ENCODE measurements at regions not wholly inside any gene's neighbourhood (a gene's known extent, or its start where the extent isn't known, plus 50 kb on each side); places are given as distances from the start of the nearest gene placed in this dataset.
"Not testable (repeated sequence)": the region's sequence is repeated elsewhere in the genome, so short reads cannot be mapped to it uniquely, and the experiment has no call there.

DNA sequence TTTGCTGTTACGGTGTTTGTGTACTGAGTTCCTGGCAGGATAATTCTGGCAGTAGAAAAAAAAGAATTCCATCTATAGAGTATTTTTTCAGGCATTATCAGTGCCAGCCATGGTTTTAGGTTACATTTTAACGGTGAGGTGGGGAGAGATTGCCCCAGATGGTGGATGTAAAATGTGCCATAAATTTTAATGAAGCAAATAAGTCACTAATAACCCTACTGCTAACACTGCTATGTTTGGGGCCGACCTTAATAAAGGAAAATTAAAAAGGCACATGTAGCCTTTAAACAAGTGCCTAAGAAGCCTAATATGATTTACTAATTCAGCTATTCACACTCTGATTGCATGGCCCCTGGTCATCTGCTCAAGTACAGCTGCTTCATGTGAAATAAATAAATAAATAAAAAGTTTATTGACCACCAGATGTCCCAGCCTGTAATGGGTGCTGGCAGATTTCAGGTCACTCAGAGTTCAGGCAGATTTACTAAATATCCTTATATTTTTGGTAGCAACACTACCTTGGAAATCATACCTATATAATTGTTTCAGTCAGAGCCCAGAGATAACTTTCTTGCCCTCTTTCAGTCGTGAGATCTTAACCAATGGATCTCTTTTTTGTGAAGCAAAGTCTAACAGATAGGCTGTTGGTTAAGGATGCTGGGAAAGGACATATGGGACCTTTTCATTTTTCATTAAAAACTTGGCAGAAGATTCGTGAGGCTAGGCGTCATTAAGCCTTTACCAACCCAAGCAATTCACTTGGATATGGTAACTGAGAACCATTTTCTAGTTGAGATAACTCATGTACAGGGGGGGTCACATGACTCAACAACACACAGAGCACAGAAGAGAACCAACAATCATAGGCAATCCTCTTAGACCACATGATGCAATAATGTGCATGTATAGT, 495.0 kb upstream of the NRSN1 start:
- peak; percentile 63 for DNase-seq

DNA sequence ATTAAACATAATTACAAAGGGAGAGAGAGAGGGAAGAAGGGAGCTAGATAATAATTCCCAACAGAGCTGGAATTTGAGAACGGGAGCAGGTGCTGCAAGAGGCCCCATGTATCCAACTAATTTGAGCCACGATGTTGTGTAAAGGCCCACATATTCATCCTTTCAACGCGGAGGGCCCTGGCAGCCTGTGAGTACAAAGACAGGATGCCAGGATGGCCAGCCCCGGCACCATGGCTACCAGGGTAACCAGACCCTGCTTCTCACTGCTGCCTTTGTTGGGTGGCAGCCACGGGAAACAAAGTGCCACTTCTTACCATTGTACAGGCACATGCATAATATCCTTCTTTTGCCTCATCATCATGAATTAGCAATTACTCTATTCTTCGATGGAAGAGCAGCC, 492.0 kb upstream of the NRSN1 start:
- peak; percentile 96 for DNase-seq

DNA sequence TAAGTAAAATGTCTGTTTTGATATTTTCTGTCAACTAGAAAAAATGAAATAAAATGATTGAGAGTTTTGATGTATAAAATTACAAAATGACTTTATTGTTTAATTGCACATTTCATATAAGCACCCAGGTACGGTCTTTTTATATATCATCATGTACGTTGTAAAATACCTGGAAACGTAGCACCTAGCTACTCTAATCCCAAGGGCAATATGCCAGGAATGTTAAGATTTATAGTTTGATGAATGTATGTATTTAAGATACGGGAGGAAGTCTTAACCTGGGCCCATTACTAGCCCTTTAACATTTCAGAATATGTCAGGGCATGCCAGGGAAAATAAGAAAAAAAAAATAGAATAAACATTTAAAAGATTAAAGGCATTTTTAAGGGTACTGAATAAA, 490.9 kb upstream of the NRSN1 start:
- no peak for DNase-seq

DNA sequence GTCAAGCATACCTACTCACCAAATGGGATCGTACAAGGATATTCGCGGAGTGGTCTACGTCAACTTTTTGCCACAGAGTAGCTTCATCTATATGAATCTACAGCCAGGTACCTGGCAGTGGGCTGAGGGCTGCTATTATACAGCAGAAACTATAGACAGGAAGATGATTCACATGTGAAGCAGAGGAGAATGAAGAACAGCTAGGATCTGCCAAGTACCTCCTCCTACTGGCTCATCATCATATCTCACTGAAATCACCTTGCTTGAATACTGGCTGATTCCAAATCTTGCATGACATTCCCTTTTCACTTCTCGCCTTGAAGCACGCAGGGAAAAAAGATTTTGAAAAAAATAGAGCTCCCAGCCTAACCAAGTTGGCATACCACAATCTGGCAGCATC, 488.7 kb upstream of the NRSN1 start:
- no peak for DNase-seq

DNA sequence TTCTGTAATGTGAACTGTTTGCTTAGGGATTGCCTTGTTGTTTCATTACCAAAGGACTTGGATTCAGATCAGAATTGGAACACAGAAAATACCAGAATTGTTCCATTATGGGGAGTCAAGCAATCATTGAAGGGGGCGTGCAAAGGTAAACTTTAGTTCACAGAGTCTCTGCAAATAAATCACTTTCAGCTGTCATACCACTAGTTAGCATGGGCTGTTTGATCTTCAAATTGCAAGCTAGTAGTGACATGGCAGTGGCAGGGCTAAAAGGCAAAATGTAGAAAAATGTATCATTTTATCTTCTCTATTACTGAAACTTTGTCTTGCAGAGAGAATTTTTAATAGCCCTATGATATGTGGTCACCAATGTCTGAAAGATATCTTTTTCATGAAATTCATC, 483.2 kb upstream of the NRSN1 start:
- no peak for DNase-seq

DNA sequence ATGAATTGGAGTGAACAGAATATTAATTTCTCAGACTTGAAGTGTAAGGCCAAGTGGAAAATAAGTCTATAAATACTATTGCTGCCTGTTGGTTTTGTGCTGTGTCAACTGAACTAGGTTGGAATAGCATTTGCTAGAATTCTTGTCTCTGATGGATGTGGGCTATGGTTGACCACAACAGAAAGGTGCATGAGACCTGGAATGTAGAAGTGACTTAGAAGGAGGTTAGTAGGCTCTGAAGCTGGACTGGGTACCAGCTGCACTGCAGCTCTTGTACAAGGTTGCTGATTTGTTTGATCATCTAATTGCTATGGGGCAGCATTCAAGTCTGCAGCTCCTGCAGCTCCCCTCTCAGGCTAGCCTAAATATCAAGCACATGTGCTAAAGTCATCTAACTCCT, 479.0 kb upstream of the NRSN1 start:
- DNase-seq = no peak

DNA sequence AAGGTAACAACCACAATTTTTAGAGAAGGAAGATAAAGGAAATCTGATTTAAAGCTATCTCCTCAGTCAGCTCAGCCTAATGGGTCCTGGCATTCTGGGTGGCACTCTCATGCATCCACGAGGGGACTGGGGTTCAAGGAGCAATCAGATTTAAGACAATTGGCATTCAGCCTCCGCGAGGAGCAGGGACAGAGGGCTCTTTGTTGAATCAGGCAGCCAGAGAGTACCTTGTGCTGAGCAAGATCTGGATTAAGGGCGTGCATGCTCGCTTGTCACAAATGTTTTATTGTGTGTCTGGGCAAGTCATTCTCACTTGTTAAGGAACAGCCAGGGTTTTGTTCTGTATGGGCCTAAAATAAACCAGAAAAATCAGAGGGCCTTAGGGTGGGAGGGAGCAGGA, 475.3 kb upstream of the NRSN1 start:
- DNase-seq = no peak

DNA sequence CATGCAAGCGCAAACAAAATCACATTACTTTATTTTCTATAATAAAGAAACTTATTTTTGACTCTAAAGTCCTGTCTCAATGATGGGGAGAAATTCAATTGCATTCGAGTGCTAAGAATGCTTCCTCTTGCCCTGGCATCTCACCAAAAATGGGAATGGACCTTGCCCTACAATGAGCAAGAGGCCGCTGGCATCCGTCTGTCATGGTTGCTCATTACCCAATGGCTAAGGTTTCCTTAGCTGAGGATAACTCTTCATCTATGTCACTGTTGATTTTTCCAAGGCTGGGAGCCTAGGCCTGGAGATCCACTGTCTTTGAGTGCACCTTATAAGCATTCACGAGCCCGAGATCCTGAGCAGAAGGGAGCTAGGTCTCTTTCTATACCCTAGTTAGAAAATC, 471.3 kb upstream of the NRSN1 start:
- DNase-seq = no peak

DNA sequence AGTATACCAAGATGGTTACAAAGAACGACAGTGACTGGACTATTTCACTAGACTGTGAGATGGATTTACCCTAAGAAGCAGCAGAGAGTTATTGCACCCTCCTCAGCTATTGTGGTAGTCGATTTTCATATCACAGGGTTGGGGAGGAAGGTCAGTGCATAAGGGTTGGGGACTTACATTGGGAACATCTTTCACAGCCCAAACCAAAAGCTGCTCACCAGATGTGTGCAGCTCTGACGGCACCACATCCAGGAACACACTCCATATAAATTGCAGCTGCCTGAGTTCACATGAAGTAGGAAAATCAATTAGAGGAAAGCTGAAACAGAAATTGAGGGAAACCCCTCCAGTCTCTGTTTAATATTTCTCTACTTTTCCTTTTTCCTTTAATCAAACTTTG, 470.5 kb upstream of the NRSN1 start:
- peak; percentile 10 for DNase-seq

DNA sequence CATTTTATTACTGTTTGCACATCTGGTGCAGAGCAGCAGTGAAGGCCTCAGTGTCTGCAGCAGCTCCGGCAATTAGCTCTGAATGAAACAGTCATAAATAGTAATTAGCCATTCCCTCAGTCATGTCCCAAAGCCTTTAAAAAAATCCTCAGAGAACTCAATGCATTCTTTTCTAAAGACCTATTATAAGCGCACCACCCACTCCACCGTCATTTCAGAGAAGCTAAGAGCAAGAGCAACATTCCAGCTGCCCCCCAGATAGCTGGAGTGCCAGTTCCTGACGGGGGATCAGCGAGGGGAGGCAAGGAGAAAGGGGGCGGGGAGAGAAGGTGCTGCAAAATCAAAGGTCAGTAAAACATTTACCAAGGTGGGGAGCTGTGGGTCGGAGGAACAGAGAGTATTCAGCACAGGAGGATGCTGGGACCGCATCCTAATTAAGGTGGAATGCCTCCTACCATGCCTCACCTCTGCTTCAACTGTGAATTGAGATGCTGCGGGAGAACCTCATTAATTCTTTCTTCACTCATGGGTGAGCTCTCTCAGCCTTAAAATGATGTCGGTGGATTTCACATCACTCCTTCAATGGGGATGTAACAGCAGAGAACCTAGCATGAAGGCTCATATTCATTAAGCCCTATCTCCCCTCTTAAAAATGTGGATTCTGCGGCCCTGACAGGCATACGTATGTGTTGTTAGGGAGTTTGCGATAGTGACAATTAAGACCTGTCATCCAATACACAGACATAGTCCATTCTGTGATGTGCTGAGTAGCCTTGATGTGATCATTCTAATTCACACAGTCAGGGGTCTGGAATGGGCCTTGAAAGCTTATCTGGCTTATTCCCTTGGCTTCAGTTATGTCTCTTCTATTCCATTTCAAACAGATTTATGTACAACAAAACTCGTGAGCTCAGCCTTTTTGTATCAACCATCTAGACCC, 469.5 kb upstream of the NRSN1 start:
- DNase-seq = peak; percentile 82

DNA sequence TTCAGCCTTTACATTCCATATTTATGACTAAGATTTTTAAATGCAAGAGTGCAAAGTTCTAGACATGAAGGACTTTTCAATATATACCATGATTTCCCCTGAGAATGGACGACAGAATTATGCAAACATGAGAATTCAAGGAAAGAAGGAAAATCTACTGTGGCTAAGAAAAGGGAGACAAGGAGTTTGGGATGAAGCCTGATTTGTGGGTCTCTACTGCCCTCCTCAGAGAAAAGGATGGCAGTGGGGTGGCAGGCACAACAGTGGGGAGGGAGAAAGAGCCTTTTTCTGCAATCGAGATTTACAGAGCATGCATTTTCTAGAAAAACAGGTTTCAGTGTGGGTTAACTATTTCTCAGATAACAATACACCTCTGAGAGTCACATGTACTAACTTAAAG, 466.9 kb upstream of the NRSN1 start:
- peak; percentile 46 for DNase-seq

DNA sequence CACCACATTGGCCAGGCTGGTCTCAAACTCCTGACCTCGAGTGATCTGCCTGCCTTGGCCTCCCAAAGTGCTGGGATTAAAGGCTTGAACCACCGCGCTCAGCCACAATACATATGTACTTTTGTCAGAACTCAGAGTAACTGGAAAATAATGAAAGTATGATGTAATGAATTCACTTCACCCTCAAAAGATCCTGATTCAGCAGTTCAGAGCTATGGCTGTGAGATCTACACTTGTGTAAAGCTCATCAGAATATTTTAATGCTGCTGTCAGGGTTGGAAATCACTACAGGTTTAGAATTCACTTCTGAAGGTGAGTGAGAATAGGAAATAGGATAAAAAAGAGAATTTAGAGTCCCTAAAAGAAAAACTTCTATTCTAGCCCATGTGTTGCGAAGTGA, 464.5 kb upstream of the NRSN1 start:
- no peak for DNase-seq

DNA sequence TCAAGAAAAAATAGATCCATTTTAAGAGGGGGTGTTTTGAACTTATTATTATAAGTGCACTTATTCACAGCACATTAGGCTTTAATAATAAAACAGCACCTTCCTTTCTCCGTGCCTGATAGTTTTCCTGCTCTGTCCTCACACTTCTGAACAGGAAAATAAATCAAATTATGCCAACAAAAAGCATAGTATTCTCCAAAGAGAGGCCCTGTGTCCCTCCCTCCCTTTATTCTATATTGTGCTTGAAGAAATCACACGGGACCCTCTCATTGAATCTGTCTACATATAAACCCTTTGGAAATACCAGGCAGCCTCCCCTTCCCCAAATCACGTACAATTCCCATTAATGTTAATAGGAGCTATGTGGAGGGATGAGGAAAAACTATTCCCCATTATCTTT, 462.9 kb upstream of the NRSN1 start:
- DNase-seq = no peak

DNA sequence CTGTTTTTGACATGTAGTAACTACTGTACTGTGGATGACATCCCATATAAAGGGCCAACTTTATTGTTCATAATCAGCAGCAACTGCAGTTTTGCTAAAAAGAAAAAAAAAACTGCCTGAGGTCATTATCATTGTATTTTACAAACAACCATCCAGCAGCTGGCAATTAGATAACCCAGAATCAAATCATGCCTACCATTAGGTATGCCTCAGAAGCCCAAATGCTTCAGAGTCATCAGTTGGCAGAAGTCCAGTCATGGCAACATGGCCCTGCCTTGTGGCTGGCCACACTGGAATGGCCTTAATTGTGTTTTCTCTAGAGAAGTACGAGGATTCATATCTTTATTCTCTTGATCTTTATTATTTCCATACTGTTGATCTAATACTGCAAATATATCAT, 462.4 kb upstream of the NRSN1 start:
- no peak for DNase-seq

DNA sequence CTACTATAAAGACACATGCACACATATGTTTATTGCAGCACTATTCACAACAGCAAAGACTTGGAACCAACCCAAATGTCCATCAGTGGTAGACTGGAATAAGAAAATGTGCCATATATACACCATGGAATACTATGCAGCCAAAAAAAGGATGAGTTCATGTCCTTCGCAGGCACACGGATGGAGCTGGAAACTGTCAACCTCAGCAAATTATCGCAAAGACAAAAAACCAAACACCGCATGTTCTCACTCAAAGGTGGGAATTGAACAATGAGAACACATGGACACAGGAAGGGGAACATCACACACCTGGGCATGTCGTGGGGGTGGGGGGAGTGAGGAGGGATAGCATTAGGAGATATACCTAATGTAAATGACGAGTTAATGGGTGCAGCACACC, 460.1 kb upstream of the NRSN1 start:
- DNase-seq = not testable (repeated sequence)

DNA sequence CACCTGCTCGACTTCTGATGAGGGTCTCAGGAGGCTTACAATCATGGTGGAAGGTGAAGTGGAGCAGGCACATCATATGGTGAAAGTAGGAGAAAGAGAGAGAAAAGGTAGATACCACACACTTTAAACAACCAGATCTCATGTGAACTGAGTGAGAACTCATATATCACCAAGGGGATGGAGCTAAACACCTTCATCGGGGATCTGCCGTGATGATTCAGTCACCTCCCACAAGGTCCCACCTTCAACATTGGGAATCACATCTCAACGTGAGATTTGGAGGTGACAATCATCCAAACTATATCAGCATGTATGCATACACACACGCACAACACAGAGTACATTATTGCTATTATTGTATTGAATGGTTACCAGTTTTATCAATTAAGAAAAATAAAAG, 453.3 kb upstream of the NRSN1 start:
- DNase-seq = no peak

DNA sequence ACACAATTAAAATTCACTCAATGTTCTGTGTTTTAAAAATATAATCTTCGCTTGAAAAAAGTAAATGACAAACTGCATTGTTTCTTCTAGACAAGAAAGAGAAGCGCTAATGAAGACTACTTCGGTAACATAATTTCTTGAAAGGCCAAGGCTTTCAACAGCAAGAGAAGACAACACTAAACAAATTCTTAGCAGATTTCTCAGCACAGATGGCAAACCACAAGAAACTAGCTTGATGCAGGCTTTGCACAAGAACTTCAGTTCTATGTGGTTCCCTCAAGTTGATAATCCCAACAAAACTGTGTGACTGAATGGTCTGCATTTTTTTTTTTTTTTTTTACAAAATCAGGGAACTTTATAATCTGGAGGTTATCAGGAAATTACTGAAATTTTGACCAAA, 447.4 kb upstream of the NRSN1 start:
- DNase-seq = no peak

DNA sequence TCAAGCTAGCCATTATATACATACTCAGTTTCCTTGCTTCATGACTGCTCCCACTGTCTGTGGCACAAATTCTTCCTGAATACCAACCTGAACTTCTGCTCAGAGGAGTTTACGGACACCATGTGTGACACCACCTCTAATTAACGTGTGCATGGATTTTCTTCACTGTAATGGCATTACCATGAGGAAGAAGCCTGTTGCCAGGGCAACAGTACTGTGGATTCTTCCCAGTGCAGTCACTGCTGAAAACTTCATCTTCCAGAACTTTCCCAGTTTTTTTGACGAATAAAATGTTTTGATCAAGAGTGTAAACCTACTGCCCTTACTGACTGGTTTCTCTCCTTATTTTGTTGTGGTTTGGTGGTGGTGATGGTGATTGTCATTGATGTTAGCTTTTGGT, 444.3 kb upstream of the NRSN1 start:
- no peak for DNase-seq

DNA sequence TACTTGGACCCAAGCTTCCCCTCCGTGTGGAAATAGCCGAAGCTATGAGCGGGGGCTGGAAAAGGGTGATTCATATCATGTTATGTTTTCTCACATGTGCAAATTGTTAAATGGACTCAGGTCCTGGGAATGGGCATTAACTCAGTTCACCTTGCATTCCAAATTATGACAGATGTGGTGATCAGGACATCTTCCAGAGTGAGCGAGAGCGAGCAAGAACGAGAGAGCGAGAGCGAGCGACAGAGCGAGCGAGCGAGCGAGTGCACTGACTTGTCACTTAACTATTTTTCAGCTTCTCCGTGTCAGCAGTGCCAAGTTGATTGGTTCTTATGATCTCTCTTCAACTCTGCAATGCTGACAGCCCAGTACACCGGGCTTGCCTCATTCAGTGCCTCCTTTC, 437.4 kb upstream of the NRSN1 start:
- DNase-seq = no peak

DNA sequence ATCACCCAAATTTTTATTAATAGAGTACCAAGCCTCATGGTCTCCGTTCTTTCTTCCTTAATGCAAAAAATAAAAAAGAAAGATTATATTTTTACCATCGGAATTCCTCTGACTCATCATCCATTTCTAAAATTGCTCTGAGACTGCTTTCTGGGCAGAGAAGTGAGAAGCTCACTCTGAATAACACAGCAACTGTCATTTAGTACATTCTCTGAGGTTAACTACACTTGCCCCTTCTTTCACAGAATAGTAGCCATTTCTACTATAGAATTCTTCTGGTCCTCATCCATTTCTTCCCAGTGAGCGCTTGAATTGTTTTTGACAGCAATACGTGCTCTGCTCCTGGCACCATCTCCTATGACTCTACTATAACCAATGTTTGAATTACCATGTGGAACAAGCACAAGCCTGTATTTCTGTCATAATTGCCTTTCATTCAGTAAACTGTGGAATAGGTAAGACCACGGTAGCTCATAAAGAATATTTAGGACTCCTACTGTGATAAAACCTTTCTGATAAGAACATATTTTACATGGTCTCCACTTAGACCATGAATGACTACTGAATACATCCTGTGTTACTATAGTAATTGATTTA, 435.5 kb upstream of the NRSN1 start:
- peak; percentile 6 for DNase-seq

DNA sequence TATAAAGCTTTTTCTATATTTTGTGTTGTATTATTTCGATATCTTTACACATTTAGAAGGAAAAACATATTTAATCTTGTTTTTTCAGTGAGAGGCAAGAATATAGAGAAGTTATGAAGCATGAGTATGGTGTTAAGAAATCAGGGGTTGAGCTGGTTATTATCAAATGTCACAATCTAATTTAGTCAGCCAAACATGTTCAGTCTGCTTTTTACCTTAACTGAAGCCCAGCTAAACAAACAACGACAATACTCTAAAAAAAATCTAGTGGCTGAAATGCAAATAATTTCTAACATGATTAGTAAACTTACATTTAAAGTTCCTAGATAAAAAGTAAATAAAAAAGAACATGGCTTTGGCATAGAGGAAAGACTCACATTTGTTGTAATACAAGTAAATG, 433.8 kb upstream of the NRSN1 start:
- no peak for DNase-seq

DNA sequence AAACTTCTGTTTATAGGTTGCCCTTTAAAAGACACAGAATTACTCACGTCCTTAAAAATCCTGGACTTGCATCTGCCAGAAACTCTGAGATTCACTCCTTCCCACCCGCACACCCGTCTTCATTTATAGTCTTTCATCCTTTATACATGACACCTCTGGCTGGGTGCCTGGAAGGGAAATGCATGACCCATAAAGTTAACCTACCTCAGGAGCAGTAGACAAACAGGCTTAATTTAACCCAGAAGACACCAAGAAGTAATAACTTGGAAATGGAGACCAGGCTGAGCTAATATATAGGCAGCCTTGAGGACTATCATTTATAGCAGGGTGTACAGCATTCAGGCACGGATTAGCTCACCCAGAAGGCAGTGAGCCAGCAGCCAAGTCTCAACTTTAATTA, 429.0 kb upstream of the NRSN1 start:
- no peak for DNase-seq

DNA sequence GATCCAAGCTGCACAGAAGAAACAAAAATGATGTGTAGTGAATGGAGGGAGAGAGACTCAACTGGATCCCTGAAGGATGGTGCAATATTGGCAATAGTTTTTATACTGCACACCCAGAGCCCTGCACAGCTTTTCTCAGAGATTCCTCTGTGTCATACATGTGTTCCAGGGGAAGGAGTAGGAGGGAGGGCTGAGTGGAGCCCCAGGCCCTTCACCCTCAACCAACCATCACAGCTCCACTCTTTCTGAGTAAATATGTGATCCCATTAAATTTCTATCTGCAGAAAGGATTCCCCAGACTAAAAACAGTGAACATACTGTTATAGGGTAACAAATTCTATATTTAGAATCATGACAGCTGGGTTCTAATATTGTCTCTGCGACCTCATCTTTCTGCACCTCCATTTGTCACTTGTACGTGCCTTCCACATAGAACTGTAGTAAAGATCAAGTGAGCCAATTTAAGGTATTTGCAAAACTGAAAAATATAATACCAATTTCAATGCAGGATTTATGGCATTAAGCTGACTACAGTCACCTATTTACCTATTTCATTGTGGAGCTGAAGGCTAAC, 421.4 kb upstream of the NRSN1 start:
- no peak for DNase-seq
